ENCODE measurements at regions not wholly inside any gene's neighbourhood (a gene's known extent, or its start where the extent isn't known, plus 50 kb on each side); places are given as distances from the start of the nearest gene placed in this dataset.

- POLR2A ChIA-PET = no interaction called here
- no peak for DNase-seq (ENCODE audit: extremely low spot score)
- TF ChIP-seq FOXA1 (IDR thresholded peaks at IDR 0.05) (no peak), ELF4 (IDR thresholded peaks at IDR 0.05) (no peak), PKNOX1 (IDR thresholded peaks at IDR 0.05) (no peak), FOXM1 (IDR thresholded peaks at IDR 0.05; ENCODE audit: borderline replicate concordance) (no peak), FOXK2 (IDR thresholded peaks at IDR 0.05) (no peak), SP1 (IDR thresholded peaks at IDR 0.05) (no peak), L3MBTL2 (conservative IDR thresholded peaks at IDR 0.05) (no peak), SUZ12 (IDR thresholded peaks at IDR 0.05) (no peak), ARNT (IDR thresholded peaks at IDR 0.05) (no peak), HDGF (IDR thresholded peaks at IDR 0.05; ENCODE audit: borderline replicate concordance) (no peak), CTBP1 (IDR thresholded peaks at IDR 0.05; ENCODE audit: borderline replicate concordance) (no peak), BHLHE40 (IDR thresholded peaks at IDR 0.05; ENCODE audit: borderline replicate concordance) (no peak), NFRKB (IDR thresholded peaks at IDR 0.05) (no peak), LEF1 (IDR thresholded peaks at IDR 0.05; ENCODE audit: borderline replicate concordance) (no peak), ZNF384 (IDR thresholded peaks at IDR 0.05) (no peak), TARDBP (IDR thresholded peaks at IDR 0.05) (no peak)
- CTCF ChIA-PET = no interaction called here
Measured at GRCh38 chr19:56966225-56966696, 125.7 kb upstream of the PEG3 start.

GRCh38 chr19:56966697-56967299, 126.3 kb upstream of the PEG3 start:
- CTCF ChIA-PET = no interaction called here
- TF ChIP-seq SUZ12 (IDR thresholded peaks at IDR 0.05) (no peak), ARNT (IDR thresholded peaks at IDR 0.05) (no peak), SP1 (IDR thresholded peaks at IDR 0.05) (no peak), HDGF (IDR thresholded peaks at IDR 0.05; ENCODE audit: borderline replicate concordance) (no peak), CTBP1 (IDR thresholded peaks at IDR 0.05; ENCODE audit: borderline replicate concordance) (no peak), TARDBP (IDR thresholded peaks at IDR 0.05) (no peak), L3MBTL2 (conservative IDR thresholded peaks at IDR 0.05) (no peak), LEF1 (IDR thresholded peaks at IDR 0.05; ENCODE audit: borderline replicate concordance) (no peak)
- POLR2A ChIA-PET = no interaction called here
- DNase-seq (ENCODE audit: extremely low spot score) = no peak

GRCh38 chr19:56969156-56969555, 128.6 kb upstream of the PEG3 start:
- ChIA-PET CTCF (interaction anchor here (0.6 kb wide), 1 partner anchor 95 kb away, joined by 6 read pairs; no protein-coding TSS in a partner anchor), POLR2A (no interaction called here)
- DNase-seq (ENCODE audit: extremely low spot score) = no peak
- no peak for TF ChIP-seq TARDBP (IDR thresholded peaks at IDR 0.05)
- TF ChIP-seq L3MBTL2 (conservative IDR thresholded peaks at IDR 0.05) = no peak
- TF ChIP-seq ZNF384 (IDR thresholded peaks at IDR 0.05) = no peak

GRCh38 chr19:56969759-56970178, 129.2 kb upstream of the PEG3 start:
- TF ChIP-seq SP1 (IDR thresholded peaks at IDR 0.05) = no peak
- no peak for TF ChIP-seq ZNF384 (IDR thresholded peaks at IDR 0.05)
- TF ChIP-seq CTBP1 (IDR thresholded peaks at IDR 0.05; ENCODE audit: borderline replicate concordance) = no peak
- no peak for TF ChIP-seq FOXM1 (IDR thresholded peaks at IDR 0.05; ENCODE audit: borderline replicate concordance)
- TF ChIP-seq TARDBP (IDR thresholded peaks at IDR 0.05) = no peak
- ChIA-PET POLR2A (no interaction called here), CTCF (no interaction called here)
- no peak for DNase-seq (ENCODE audit: extremely low spot score)

- POLR2A ChIA-PET = no interaction called here
- CTCF ChIA-PET = no interaction called here
Measured at GRCh38 chr19:56971230-56971629, 130.7 kb upstream of the PEG3 start.

GRCh38 chr19:56972291-56972841, 131.8 kb upstream of the PEG3 start:
- CTCF ChIA-PET = no interaction called here
- no peak for DNase-seq (ENCODE audit: extremely low spot score)
- POLR2A ChIA-PET = no interaction called here
- no peak for TF ChIP-seq NFRKB (IDR thresholded peaks at IDR 0.05)
- TF ChIP-seq BHLHE40 (IDR thresholded peaks at IDR 0.05; ENCODE audit: borderline replicate concordance) = no peak
- no peak for TF ChIP-seq FOXA1 (IDR thresholded peaks at IDR 0.05)
- TF ChIP-seq ELF4 (IDR thresholded peaks at IDR 0.05) = no peak
- TF ChIP-seq CTBP1 (IDR thresholded peaks at IDR 0.05; ENCODE audit: borderline replicate concordance) = no peak
- TF ChIP-seq TARDBP (IDR thresholded peaks at IDR 0.05) = no peak
- TF ChIP-seq FOXM1 (IDR thresholded peaks at IDR 0.05; ENCODE audit: borderline replicate concordance) = no peak
- no peak for TF ChIP-seq SUZ12 (IDR thresholded peaks at IDR 0.05)
- TF ChIP-seq L3MBTL2 (conservative IDR thresholded peaks at IDR 0.05) = no peak
- TF ChIP-seq LEF1 (IDR thresholded peaks at IDR 0.05; ENCODE audit: borderline replicate concordance) = no peak
- no peak for TF ChIP-seq SP1 (IDR thresholded peaks at IDR 0.05)
- no peak for TF ChIP-seq FOXK2 (IDR thresholded peaks at IDR 0.05)
- TF ChIP-seq HDGF (IDR thresholded peaks at IDR 0.05; ENCODE audit: borderline replicate concordance) = no peak
- no peak for TF ChIP-seq ARNT (IDR thresholded peaks at IDR 0.05)
- TF ChIP-seq PKNOX1 (IDR thresholded peaks at IDR 0.05) = no peak
- no peak for TF ChIP-seq ZNF384 (IDR thresholded peaks at IDR 0.05)

More at GRCh38 chr19:56971230-56971629, 130.7 kb upstream of the PEG3 start:
- no peak for DNase-seq (ENCODE audit: extremely low spot score)
- TF ChIP-seq ZNF384 (IDR thresholded peaks at IDR 0.05) = no peak
- TF ChIP-seq BHLHE40 (IDR thresholded peaks at IDR 0.05; ENCODE audit: borderline replicate concordance) = no peak
- TF ChIP-seq FOXA1 (IDR thresholded peaks at IDR 0.05) = no peak
- TF ChIP-seq PKNOX1 (IDR thresholded peaks at IDR 0.05) = no peak
- no peak for TF ChIP-seq NFRKB (IDR thresholded peaks at IDR 0.05)
- TF ChIP-seq CTBP1 (IDR thresholded peaks at IDR 0.05; ENCODE audit: borderline replicate concordance) = no peak
- no peak for TF ChIP-seq FOXK2 (IDR thresholded peaks at IDR 0.05)
- no peak for TF ChIP-seq LEF1 (IDR thresholded peaks at IDR 0.05; ENCODE audit: borderline replicate concordance)
- no peak for TF ChIP-seq L3MBTL2 (conservative IDR thresholded peaks at IDR 0.05)
- TF ChIP-seq ARNT (IDR thresholded peaks at IDR 0.05) = no peak
- no peak for TF ChIP-seq FOXM1 (IDR thresholded peaks at IDR 0.05; ENCODE audit: borderline replicate concordance)
- no peak for TF ChIP-seq SP1 (IDR thresholded peaks at IDR 0.05)
- TF ChIP-seq HDGF (IDR thresholded peaks at IDR 0.05; ENCODE audit: borderline replicate concordance) = no peak
- TF ChIP-seq SUZ12 (IDR thresholded peaks at IDR 0.05) = no peak
